Gastrocnemius medialis (tissue), 4 donors: ENCODE measurements at regions not wholly inside any gene's neighbourhood (a gene's known extent, or its start where the extent isn't known, plus 50 kb on each side); places are given as distances from the start of the nearest gene placed in this dataset.

Source experiments
- CTCF ChIP-seq, 5 experiments: fragments of 450-650 bp in 3 of 5; fragments of 200-600 bp in 2 of 5; sonication (generic) in 2 of 5; IDR thresholded peaks in 4 of 5; conservative IDR thresholded peaks in 1 of 5; 1 replicate in 4 of 5; 2 replicates in 1 of 5; pipeline ENCODE4 v1.5.1; 2016 to 2019; ENCODE audit warnings: antibody characterized with exemption in 5 of 5, mild to moderate bottlenecking in 3 of 5, moderate library complexity in 3 of 5
- POLR2A ChIP-seq, 2 donors: fragments of 450-650 bp; IDR thresholded peaks; one replicate each; pipeline ENCODE4 v1.6.1; 2017; ENCODE audit warnings: antibody characterized with exemption in 2 of 2, mild to moderate bottlenecking in 2 of 2, moderate library complexity in 2 of 2

- no peak for TF ChIP-seq CTCF (IDR thresholded peaks at IDR 0.05 in 4 of 5, conservative IDR thresholded peaks at IDR 0.05 in 1 of 5)
- TF ChIP-seq POLR2A (IDR thresholded peaks at IDR 0.05): no peak
Observed at GRCh38 chr7:106354822-106355221, 70.0 kb upstream of the NAMPT start.
